K562 (cell line): ENCODE measurements at regions not wholly inside any gene's neighbourhood (a gene's known extent, or its start where the extent isn't known, plus 50 kb on each side); places are given as distances from the start of the nearest gene placed in this dataset.

Experiments
- ATAC-seq: fragments of 200-7000 bp; cut with Tn5 transposase; 3 replicates; pipeline ENCODE4 v1.9.1; 2020; ENCODE audit warnings: moderate library complexity
- BruUV-seq: library from RNA; stranded (reverse); fragments of 400-500 nt; replicated peaks from 2 replicates; lab custom pipeline; 2021; lab: Mats Ljungman, UMichigan
- CTCF ChIA-PET: fragments of 300-600 bp; formaldehyde crosslinking; extraction: SDS; loops from one replicate; lab custom pipeline; 2021; ENCODE audit warnings: low intra/inter-chr PET ratio; lab: Yijun Ruan, JAX
- POLR2A ChIA-PET: fragments of 300-600, 350-650 bp; sonication (Branson Sonifier 250); formaldehyde crosslinking; extraction: SDS; loops from one replicate; lab custom pipeline; 2021; ENCODE audit warnings: antibody characterized with exemption, inconsistent platforms; lab: Yijun Ruan, JAX
- DNase-seq, 4 experiments: peaks; one replicate each; pipeline versions ENCODE4 v3.0.0 to v3.0.0-alpha.2; 2011 to 2018; ENCODE audit warnings: low spot score in 3 of 4, mixed read lengths in 3 of 4; ENCODE audit errors: extremely low read depth in 1 of 4
- FAIRE-seq: peaks from 2 replicates; lab custom pipeline; 2011; peaks lifted over from hg19 to GRCh38; lab: Jason Lieb, UNC
- H2AFZ ChIP-seq: 2 replicates; pipeline ENCODE4 v1.6.0; 2011; ENCODE audit warnings: low read depth, low read length, control low read depth, inconsistent platforms
- H3K27ac ChIP-seq: fragments of 200-600 bp; 3 replicates; pipeline ENCODE4 v1.8.0; 2011; ENCODE audit warnings: low read depth, mild to moderate bottlenecking, control low read depth, inconsistent platforms, low read length, moderate library complexity, mixed read lengths; ENCODE audit errors: extremely low read depth
- H3K27me3 ChIP-seq, 2 experiments: fragments of 300-600 bp in 1 of 2; 2 replicates in 1 of 2; 3 replicates in 1 of 2; pipeline versions ENCODE4 v1.6.0 to v1.8.0; 2011; ENCODE audit warnings: inconsistent platforms in 2 of 2, low read length in 2 of 2, mild to moderate bottlenecking in 1 of 2, mixed read lengths in 1 of 2, moderate library complexity in 1 of 2; ENCODE audit not compliant: control insufficient read depth in 2 of 2, insufficient read depth in 2 of 2
- H3K36me3 ChIP-seq: fragments of 300-600 bp; 3 replicates; pipeline ENCODE4 v1.8.0; 2011; ENCODE audit warnings: mild to moderate bottlenecking, low read length, inconsistent platforms; ENCODE audit not compliant: control insufficient read depth, insufficient read depth
- H3K4me1 ChIP-seq, 2 experiments: fragments of 200-600 bp in 1 of 2; replicated peaks in 1 of 2; 2 replicates in 1 of 2; 3 replicates in 1 of 2; pipeline versions ENCODE4 v1.5.1 to v1.8.0; 2011; ENCODE audit warnings: inconsistent platforms in 2 of 2, low read length in 2 of 2, mild to moderate bottlenecking in 1 of 2, mixed read lengths in 1 of 2, moderate library complexity in 1 of 2; ENCODE audit not compliant: control insufficient read depth in 2 of 2, insufficient read depth in 2 of 2
- H3K4me2 ChIP-seq: 2 replicates; pipeline ENCODE4 v1.6.1; 2011; ENCODE audit warnings: low read length, control low read depth, inconsistent platforms, mixed read lengths; ENCODE audit not compliant: insufficient read depth
- H3K4me3 ChIP-seq: fragments of 200-600 bp; sonication (generic), shearing (Covaris generic); 2 replicates; pipeline ENCODE4 v1.5.1; 2016; ENCODE audit warnings: control low read depth, inconsistent platforms
- H3K79me2 ChIP-seq: fragments of 200-600 bp; 3 replicates; pipeline ENCODE4 v1.8.0; 2011; ENCODE audit warnings: low read length, inconsistent platforms; ENCODE audit not compliant: control insufficient read depth, insufficient read depth
- H3K9ac ChIP-seq, 2 experiments: 2 replicates each; pipeline versions ENCODE4 v1.6.0 to v1.6.1; 2011; ENCODE audit warnings: low read depth in 2 of 2, low read length in 2 of 2, control low read depth in 1 of 2, inconsistent platforms in 1 of 2, mild to moderate bottlenecking in 1 of 2, mixed read lengths in 1 of 2; ENCODE audit not compliant: insufficient read depth in 1 of 2
- H3K9me1 ChIP-seq: one replicate; pipeline ENCODE4 v1.6.0; 2011; ENCODE audit warnings: inconsistent platforms, mild to moderate bottlenecking, low read length, moderate library complexity; ENCODE audit not compliant: control insufficient read depth, insufficient read depth
- H3K9me3 ChIP-seq: replicated peaks from 2 replicates; pipeline ENCODE4 v1.5.1; 2011; ENCODE audit warnings: low read depth, low read length, inconsistent platforms; ENCODE audit not compliant: control insufficient read depth, insufficient read depth
- H4K20me1 ChIP-seq: replicated peaks from 2 replicates; pipeline ENCODE4 v1.6.1; 2011; ENCODE audit warnings: low read length, inconsistent platforms, mixed read lengths; ENCODE audit not compliant: control insufficient read depth, insufficient read depth
- CHD4 ChIP-seq: fragments of 200-600 bp; sonication (generic); IDR thresholded peaks from 3 replicates; pipeline ENCODE4 v1.6.1; 2012; ENCODE audit warnings: low read depth, mild to moderate bottlenecking, mixed read lengths, low read length, inconsistent platforms; ENCODE audit not compliant: insufficient read depth, insufficient replicate concordance, poor library complexity, severe bottlenecking
- CREM ChIP-seq: IDR thresholded peaks from 2 replicates; pipeline ENCODE4 v1.6.1; 2014; ENCODE audit warnings: antibody characterized with exemption, low read depth
- EP300 ChIP-seq: IDR thresholded peaks from 2 replicates; pipeline ENCODE4 v1.6.1; 2012; ENCODE audit warnings: low read length, improper control_type of control experiment
- HMGN3 ChIP-seq: IDR thresholded peaks from 2 replicates; pipeline ENCODE4 v1.6.1; 2011; ENCODE audit warnings: borderline replicate concordance, low read depth, mild to moderate bottlenecking, mixed read lengths, low read length; ENCODE audit not compliant: insufficient read length; ENCODE audit errors: extremely low read depth
- KLF16 ChIP-seq: IDR thresholded peaks from 2 replicates; pipeline ENCODE4 v1.6.1; 2016; ENCODE audit warnings: antibody characterized with exemption
- MAFG ChIP-seq: fragments of 450-650 bp; conservative IDR thresholded peaks from 2 replicates; pipeline ENCODE4 v1.6.1; 2016; ENCODE audit warnings: missing genetic modification characterization, missing compliant biosample characterization
- MTA2 ChIP-seq: fragments of 450-650 bp; IDR thresholded peaks from 2 replicates; pipeline ENCODE4 v1.6.1; 2016; ENCODE audit warnings: low read depth
- NCOA4 ChIP-seq: fragments of 450-650 bp; IDR thresholded peaks from 2 replicates; pipeline ENCODE4 v1.6.1; 2018; ENCODE audit warnings: mild to moderate bottlenecking; ENCODE audit not compliant: partially characterized antibody
- RBM39 ChIP-seq: fragments of 200-400 bp; formaldehyde crosslinking; optimal IDR thresholded peaks from 2 replicates; pipeline ENCODE3; 2018; ENCODE audit warnings: low read depth, low read length
- STAT5A ChIP-seq: IDR thresholded peaks from 2 replicates; pipeline ENCODE4 v1.6.1; 2012; ENCODE audit warnings: low read length, inconsistent platforms, borderline replicate concordance
- ZNF165 ChIP-seq: fragments of 250-450 bp; sonication (Bioruptor Pico); IDR thresholded peaks from 2 replicates; pipeline ENCODE4 v1.4.0; 2020; ENCODE audit warnings: borderline replicate concordance
- ZNF23 ChIP-seq: fragments of 250-450 bp; sonication (Bioruptor Pico); IDR thresholded peaks from 2 replicates; pipeline ENCODE4 v1.4.0; 2020; ENCODE audit warnings: mild to moderate bottlenecking
- ZNF282 ChIP-seq: sonication (generic); formaldehyde crosslinking; IDR thresholded peaks from 2 replicates; pipeline ENCODE4 v1.8.1; 2023; ENCODE audit warnings: missing genetic modification reagents
- WGBS: fragments of 100-300 bp; shearing (Covaris generic); methylation state at CpG from one replicate; pipeline ENCODE4 v1.1.6; 2016; ENCODE audit warnings: low coverage, mixed read lengths; ENCODE audit not compliant: insufficient coverage; ENCODE audit errors: missing lambda C conversion rate; 5-methylcytosine and 5-hydroxymethylcytosine counted together
- in situ Hi-C: fragments of 300-500 bp; cut with MboI; formaldehyde crosslinking; loops from 4 replicates; pipeline ENCODE4 v1.15.0; 2018; ENCODE audit warnings: inconsistent platforms, mixed read lengths
- intact Hi-C: fragments of 100-400 bp; cut with micrococcal nuclease; formaldehyde crosslinking; loops from 2 replicates; pipeline ENCODE4 v1.14.2; 2022
- TF ChIP-seq, protein P1 (sequence below): sonication (generic); formaldehyde crosslinking; IDR thresholded peaks from 2 replicates; pipeline ENCODE4 v1.8.0; 2023; ENCODE audit warnings: mild to moderate bottlenecking, missing genetic modification reagents
- TF ChIP-seq, protein P2 (sequence below): fragments of 450-650 bp; formaldehyde crosslinking; IDR thresholded peaks from 2 replicates; pipeline ENCODE4 v1.4.0; 2020; ENCODE audit warnings: mild to moderate bottlenecking, mixed read lengths

DNA sequence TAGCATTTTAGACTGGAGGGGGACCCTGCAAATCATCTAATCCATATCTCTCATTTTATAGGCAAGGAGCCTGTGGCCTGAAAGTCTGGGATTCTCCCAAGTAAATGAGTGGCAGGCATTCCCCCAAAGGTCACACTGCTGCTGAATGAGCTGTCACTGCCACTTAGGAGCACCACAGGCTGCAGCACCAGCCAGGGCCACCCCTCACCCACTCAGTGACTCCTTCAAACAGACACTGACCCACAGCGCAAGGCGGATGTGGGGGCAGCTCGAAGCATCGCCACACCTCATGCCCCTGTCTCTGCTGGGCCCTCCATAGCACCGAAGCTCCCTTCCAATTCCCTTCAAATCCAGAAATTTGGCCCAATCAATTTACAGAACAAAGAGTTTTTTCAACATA lies 119.9 kb upstream of the ARID1B start:
- FAIRE-seq = no peak
- no peak overlapping the region for H3K4me3 ChIP-seq
- H3K4me1 ChIP-seq = no peaks in the 10 kb centered on the region; a peak in 2 of 5 replicates
- H4K20me1 ChIP-seq = no peaks in the 10 kb centered on the region
- 0% methylated on average over 5 of the region's 5 CpGs for WGBS
- no peaks in the 10 kb centered on the region for H3K9me3 ChIP-seq
- no peaks in the 10 kb centered on the region for H3K79me2 ChIP-seq
- H3K36me3 ChIP-seq = no peaks in the 10 kb centered on the region
- no TSS peak for BruUV-seq
- H3K27me3 ChIP-seq = peaks cover 15 to 30% of the 10 kb centered on the region in 2 experiments; a peak in 4 of 5 replicates
- POLR2A ChIA-PET = interaction anchor here (0.7 kb wide), 1 partner anchor 8 kb away, joined by 4 read pairs; no protein-coding TSS in a partner anchor
- in situ Hi-C loops = no loop called here
- no peak overlapping the region for H2AFZ ChIP-seq
- no peak overlapping the region for H3K27ac ChIP-seq
- CTCF ChIA-PET = interaction anchor here (0.5 kb wide), 1 partner anchor 24 kb away, joined by 3 read pairs; no protein-coding TSS in a partner anchor
- no peak for ATAC-seq
- H3K9me1 ChIP-seq = no peaks in the 10 kb centered on the region
- intact Hi-C loops = no loop called here
- TF ChIP-seq RBM39 (no peak), MTA2 (no peak), ZNF23 (CRISPR knock-in tag) (no peak), HMGN3 (no peak), KLF16 (no peak), ZNF165 (CRISPR knock-in tag) (no peak), ZNF282 (CRISPR knock-in tag) (no peak), STAT5A (no peak), EP300 (no peak), NCOA4 (no peak), CREM (no peak), MAFG (no peak), CHD4 (no peak)
- TF ChIP-seq, protein P1, sequence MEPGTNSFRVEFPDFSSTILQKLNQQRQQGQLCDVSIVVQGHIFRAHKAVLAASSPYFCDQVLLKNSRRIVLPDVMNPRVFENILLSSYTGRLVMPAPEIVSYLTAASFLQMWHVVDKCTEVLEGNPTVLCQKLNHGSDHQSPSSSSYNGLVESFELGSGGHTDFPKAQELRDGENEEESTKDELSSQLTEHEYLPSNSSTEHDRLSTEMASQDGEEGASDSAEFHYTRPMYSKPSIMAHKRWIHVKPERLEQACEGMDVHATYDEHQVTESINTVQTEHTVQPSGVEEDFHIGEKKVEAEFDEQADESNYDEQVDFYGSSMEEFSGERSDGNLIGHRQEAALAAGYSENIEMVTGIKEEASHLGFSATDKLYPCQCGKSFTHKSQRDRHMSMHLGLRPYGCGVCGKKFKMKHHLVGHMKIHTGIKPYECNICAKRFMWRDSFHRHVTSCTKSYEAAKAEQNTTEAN (CRISPR knock-in tag) = no peak
- TF ChIP-seq, protein P2, sequence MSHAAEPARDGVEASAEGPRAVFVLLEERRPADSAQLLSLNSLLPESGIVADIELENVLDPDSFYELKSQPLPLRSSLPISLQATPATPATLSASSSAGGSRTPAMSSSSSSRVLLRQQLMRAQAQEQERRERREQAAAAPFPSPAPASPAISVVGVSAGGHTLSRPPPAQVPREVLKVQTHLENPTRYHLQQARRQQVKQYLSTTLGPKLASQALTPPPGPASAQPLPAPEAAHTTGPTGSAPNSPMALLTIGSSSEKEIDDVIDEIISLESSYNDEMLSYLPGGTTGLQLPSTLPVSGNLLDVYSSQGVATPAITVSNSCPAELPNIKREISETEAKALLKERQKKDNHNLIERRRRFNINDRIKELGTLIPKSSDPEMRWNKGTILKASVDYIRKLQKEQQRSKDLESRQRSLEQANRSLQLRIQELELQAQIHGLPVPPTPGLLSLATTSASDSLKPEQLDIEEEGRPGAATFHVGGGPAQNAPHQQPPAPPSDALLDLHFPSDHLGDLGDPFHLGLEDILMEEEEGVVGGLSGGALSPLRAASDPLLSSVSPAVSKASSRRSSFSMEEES (CRISPR knock-in tag) = no peak
- no peak overlapping the region for H3K4me2 ChIP-seq
- 0 out of 4 replicates have a peak overlapping the region, but pooled peaks of 1 of the 2 experiments have one; percentile 53 for H3K9ac ChIP-seq
- DNase-seq = no peak
